ENCODE measurements at regions not wholly inside any gene's neighbourhood (a gene's known extent, or its start where the extent isn't known, plus 50 kb on each side); places are given as distances from the start of the nearest gene placed in this dataset.
"Not testable (repeated sequence)": the region's sequence is repeated elsewhere in the genome, so short reads cannot be mapped to it uniquely, and the experiment has no call there.

DNA sequence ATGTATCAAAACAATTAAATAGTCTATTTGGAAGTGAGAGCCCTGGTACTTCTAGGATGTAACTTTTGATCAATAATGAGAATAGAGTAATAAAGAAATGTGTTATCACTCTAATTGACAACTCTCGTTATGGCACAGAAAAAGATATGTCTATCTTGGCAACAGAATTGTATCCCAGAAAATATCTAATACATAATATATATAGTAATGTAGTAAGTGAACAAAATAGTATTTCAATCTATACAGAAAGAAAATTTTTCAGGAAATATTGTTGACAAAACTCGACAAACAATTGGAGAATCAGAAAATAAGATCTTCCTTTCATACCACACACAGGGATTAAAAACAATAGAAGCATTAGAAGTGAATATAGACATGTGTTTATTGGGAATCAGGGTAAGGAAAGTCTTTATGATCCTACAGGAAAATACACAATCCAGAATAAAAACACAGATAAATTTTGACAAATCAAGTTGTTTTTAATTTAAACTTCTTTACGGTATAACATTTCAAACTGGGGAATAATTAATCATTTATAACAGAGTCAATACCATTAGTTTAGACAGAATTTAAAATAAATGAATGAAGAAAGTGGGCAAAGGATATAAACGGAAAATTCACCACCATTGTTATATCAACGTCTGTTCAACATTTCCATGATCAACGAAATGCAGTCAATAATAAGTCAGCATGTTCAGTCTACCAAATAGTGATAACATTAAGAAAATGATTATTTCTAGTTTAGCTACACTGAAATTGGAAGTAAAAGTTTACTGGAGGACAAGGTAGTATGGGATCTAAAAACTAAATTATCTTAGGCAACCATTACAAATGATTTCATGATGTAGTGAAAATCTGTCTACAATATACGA is 1526.5 kb upstream of the TPTE start:
- no TSS peak for BruUV-seq (replicated peaks)
- TF ChIP-seq EZH2phosphoT487 (IDR thresholded peaks at IDR 0.05; ENCODE audit: borderline replicate concordance, low read depth, low read length) (no peak), CTCF (conservative IDR thresholded peaks at IDR 0.05; ENCODE audit: low read length) (no peak)
- Histone ChIP-seq H3K79me2 (ENCODE audit: insufficient read depth, low read depth, low read length) (no peaks in the 10 kb centered on the region), H2AFZ (ENCODE audit: low read length) (no peak overlapping the region), H3K9me2 (ENCODE audit: insufficient read depth, low read length) (no peaks in the 10 kb centered on the region), H3K4me1 (ENCODE audit: insufficient read depth, low read length, poor library complexity, severe bottlenecking) (no peaks in the 10 kb centered on the region), H3K4me3 (ENCODE audit: low read depth, low read length, poor library complexity, severe bottlenecking) (no peak overlapping the region), H3K36me3 (ENCODE audit: insufficient read depth, low read length) (no peaks in the 10 kb centered on the region), H3K9me3 (ENCODE audit: low read length) (peaks cover 56% of the 10 kb centered on the region), H3K4me2 (ENCODE audit: low read length) (no peak overlapping the region), H3K27ac (ENCODE audit: low read depth, low read length, poor library complexity, severe bottlenecking) (no peak overlapping the region), H4K20me1 (ENCODE audit: insufficient read depth, low read length) (no peaks in the 10 kb centered on the region)
- CTCF ChIA-PET (ENCODE audit: unreplicated experiment) = no interaction called here
- POLR2A ChIA-PET = no interaction called here
- no peak for DNase-seq (ENCODE audit: low spot score)
- intact Hi-C loops (cut with micrococcal nuclease; ENCODE audit: unreplicated experiment) = no loop called here

DNA sequence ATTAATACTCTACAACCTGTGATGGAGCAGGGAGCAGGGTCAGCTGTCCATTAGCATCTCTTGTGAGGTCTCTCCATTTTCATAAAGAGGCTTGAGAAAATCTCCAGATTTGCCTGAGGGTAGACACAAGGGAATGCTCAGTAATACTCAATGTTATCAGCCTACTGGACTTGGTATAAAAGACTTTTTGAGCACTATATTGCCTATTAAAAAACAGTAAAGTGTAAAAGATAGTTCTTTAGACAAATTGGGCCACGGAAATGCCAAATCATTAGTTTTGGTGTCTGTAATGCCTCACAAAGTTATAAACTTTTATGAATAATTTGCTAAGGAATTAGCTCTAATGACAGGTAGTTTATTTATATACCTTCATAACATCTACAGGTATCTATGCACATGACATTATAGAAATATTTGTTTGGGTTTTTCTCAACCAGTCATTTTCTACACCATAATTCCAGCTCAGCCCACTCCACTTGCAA is 1524.9 kb upstream of the TPTE start:
- H3K9me2 ChIP-seq (ENCODE audit: insufficient read depth, low read length); H3K27ac ChIP-seq (ENCODE audit: low read depth, low read length, poor library complexity, severe bottlenecking); H3K79me2 ChIP-seq (ENCODE audit: insufficient read depth, low read depth, low read length); intact Hi-C loops (cut with micrococcal nuclease; ENCODE audit: unreplicated experiment); H2AFZ ChIP-seq (ENCODE audit: low read length); CTCF ChIA-PET (ENCODE audit: unreplicated experiment); H4K20me1 ChIP-seq (ENCODE audit: insufficient read depth, low read length); BruUV-seq (replicated peaks); H3K4me2 ChIP-seq (ENCODE audit: low read length); H3K4me1 ChIP-seq (ENCODE audit: insufficient read depth, low read length, poor library complexity, severe bottlenecking); H3K36me3 ChIP-seq (ENCODE audit: insufficient read depth, low read length); H3K4me3 ChIP-seq (ENCODE audit: low read depth, low read length, poor library complexity, severe bottlenecking); DNase-seq (ENCODE audit: low spot score); POLR2A ChIA-PET: not testable (repeated sequence)
- peaks cover 52% of the 10 kb centered on the region for H3K9me3 ChIP-seq (ENCODE audit: low read length)

- DNase-seq (ENCODE audit: low spot score) = no peak
- BruUV-seq (replicated peaks) = no TSS peak
- H2AFZ ChIP-seq (ENCODE audit: low read length) = no peak overlapping the region
- TF ChIP-seq CTCF (conservative IDR thresholded peaks at IDR 0.05; ENCODE audit: low read length) = no peak
- H4K20me1 ChIP-seq (ENCODE audit: insufficient read depth, low read length) = no peaks in the 10 kb centered on the region
- peaks cover 52% of the 10 kb centered on the region for H3K9me3 ChIP-seq (ENCODE audit: low read length)
- intact Hi-C loops (cut with micrococcal nuclease; ENCODE audit: unreplicated experiment) = no loop called here
- H3K4me3 ChIP-seq (ENCODE audit: low read depth, low read length, poor library complexity, severe bottlenecking) = no peak overlapping the region
- H3K79me2 ChIP-seq (ENCODE audit: insufficient read depth, low read depth, low read length) = no peaks in the 10 kb centered on the region
- POLR2A ChIA-PET = no interaction called here
- no peak overlapping the region for H3K4me2 ChIP-seq (ENCODE audit: low read length)
- CTCF ChIA-PET (ENCODE audit: unreplicated experiment) = no interaction called here
- H3K36me3 ChIP-seq (ENCODE audit: insufficient read depth, low read length) = no peaks in the 10 kb centered on the region
- no peaks in the 10 kb centered on the region for H3K4me1 ChIP-seq (ENCODE audit: insufficient read depth, low read length, poor library complexity, severe bottlenecking)
- H3K9me2 ChIP-seq (ENCODE audit: insufficient read depth, low read length) = no peaks in the 10 kb centered on the region
- no peak overlapping the region for H3K27ac ChIP-seq (ENCODE audit: low read depth, low read length, poor library complexity, severe bottlenecking)
These were observed 1524.4 kb upstream of the TPTE start for GRCh38 chr21:8997011-8997440.

GRCh38 chr21:8997443-8998390 is 1523.7 kb upstream of the TPTE start:
- H3K27ac ChIP-seq (ENCODE audit: low read depth, low read length, poor library complexity, severe bottlenecking); H3K36me3 ChIP-seq (ENCODE audit: insufficient read depth, low read length); BruUV-seq (replicated peaks); H3K79me2 ChIP-seq (ENCODE audit: insufficient read depth, low read depth, low read length); CTCF ChIA-PET (ENCODE audit: unreplicated experiment); H3K4me3 ChIP-seq (ENCODE audit: low read depth, low read length, poor library complexity, severe bottlenecking); H3K4me2 ChIP-seq (ENCODE audit: low read length); H3K4me1 ChIP-seq (ENCODE audit: insufficient read depth, low read length, poor library complexity, severe bottlenecking); H4K20me1 ChIP-seq (ENCODE audit: insufficient read depth, low read length); H3K9me2 ChIP-seq (ENCODE audit: insufficient read depth, low read length); H2AFZ ChIP-seq (ENCODE audit: low read length); intact Hi-C loops (cut with micrococcal nuclease; ENCODE audit: unreplicated experiment); POLR2A ChIA-PET; DNase-seq (ENCODE audit: low spot score): not testable (repeated sequence)
- H3K9me3 ChIP-seq (ENCODE audit: low read length) = peaks cover 52% of the 10 kb centered on the region
